Chondrocyte (in vitro differentiated cells): ENCODE measurements at regions not wholly inside any gene's neighbourhood (a gene's known extent, or its start where the extent isn't known, plus 50 kb on each side); places are given as distances from the start of the nearest gene placed in this dataset.

Source experiments
- DNase-seq: peaks from one replicate; pipeline ENCODE4 v3.0.0; 2021; ENCODE audit warnings: mixed read lengths, low spot score
- H3K27ac Mint-ChIP-seq: one replicate; pipeline ENCODE4 v1.8.0; 2021; ENCODE audit warnings: mild to moderate bottlenecking, moderate library complexity, mixed read lengths; ENCODE audit not compliant: unreplicated experiment
- H3K27me3 Mint-ChIP-seq: 2 replicates; pipeline ENCODE4 v1.8.0; 2021; ENCODE audit warnings: low read depth, mixed read lengths
- H3K36me3 Mint-ChIP-seq: 2 replicates; pipeline ENCODE4 v1.8.0; 2021; ENCODE audit warnings: low read depth, mixed read lengths
- H3K4me1 Mint-ChIP-seq: 2 replicates; pipeline ENCODE4 v1.8.0; 2021; ENCODE audit warnings: low read depth, mild to moderate bottlenecking, mixed read lengths
- H3K4me3 Mint-ChIP-seq: one replicate; pipeline ENCODE4 v1.8.0; 2021; ENCODE audit warnings: mild to moderate bottlenecking, moderate library complexity, mixed read lengths; ENCODE audit not compliant: unreplicated experiment
- H3K9me3 Mint-ChIP-seq: 2 replicates; pipeline ENCODE4 v1.8.0; 2021; ENCODE audit warnings: low read depth, mixed read lengths
- CTCF ChIP-seq: fragments of 200-600 bp; sonication (generic); IDR thresholded peaks from 2 replicates; pipeline ENCODE4 v1.5.0; 2021; ENCODE audit warnings: antibody characterized with exemption, mild to moderate bottlenecking, moderate library complexity

- peaks cover 4% of the 10 kb centered on the region for H3K27me3 Mint-ChIP-seq
- TF ChIP-seq CTCF = no peak
- H3K4me3 Mint-ChIP-seq = no peak overlapping the region
- peaks cover 7% of the 10 kb centered on the region for H3K36me3 Mint-ChIP-seq
- DNase-seq = no peak
- H3K4me1 Mint-ChIP-seq = peaks cover 6% of the 10 kb centered on the region
- peaks cover 29% of the 10 kb centered on the region for H3K9me3 Mint-ChIP-seq
- H3K27ac Mint-ChIP-seq = no peak overlapping the region
Observed at GRCh38 chr1:38436749-38437148, 390.2 kb upstream of the POU3F1 start.

GRCh38 chr1:38436006-38436405, 389.4 kb upstream of the POU3F1 start:
- peaks cover 22% of the 10 kb centered on the region for H3K9me3 Mint-ChIP-seq
- H3K27me3 Mint-ChIP-seq = peaks cover 4% of the 10 kb centered on the region
- no peak for DNase-seq
- peaks cover 6% of the 10 kb centered on the region for H3K4me1 Mint-ChIP-seq
- no peak for TF ChIP-seq CTCF
- H3K36me3 Mint-ChIP-seq = peaks cover 4% of the 10 kb centered on the region
- H3K27ac Mint-ChIP-seq = no peak overlapping the region
- H3K4me3 Mint-ChIP-seq = no peak overlapping the region

GRCh38 chr1:38433084-38433722, 386.6 kb upstream of the POU3F1 start:
- H3K9me3 Mint-ChIP-seq = peaks cover 7% of the 10 kb centered on the region
- TF ChIP-seq CTCF = no peak
- H3K4me3 Mint-ChIP-seq = no peak overlapping the region
- H3K27ac Mint-ChIP-seq = no peak overlapping the region
- H3K4me1 Mint-ChIP-seq = peaks cover 6% of the 10 kb centered on the region
- no peak for DNase-seq
- H3K36me3 Mint-ChIP-seq = no peaks in the 10 kb centered on the region
- H3K27me3 Mint-ChIP-seq = peaks cover 4% of the 10 kb centered on the region

- no peaks in the 10 kb centered on the region for H3K9me3 Mint-ChIP-seq
- H3K27me3 Mint-ChIP-seq = peaks cover 4% of the 10 kb centered on the region
- H3K4me1 Mint-ChIP-seq = peaks cover 6% of the 10 kb centered on the region
- no peak overlapping the region for H3K4me3 Mint-ChIP-seq
- no peak for TF ChIP-seq CTCF
- no peak overlapping the region for H3K27ac Mint-ChIP-seq
- no peaks in the 10 kb centered on the region for H3K36me3 Mint-ChIP-seq
- no peak for DNase-seq
Observed at GRCh38 chr1:38431535-38432376, 385.2 kb upstream of the POU3F1 start.

GRCh38 chr1:38430949-38431348, 384.4 kb upstream of the POU3F1 start:
- Mint-ChIP-seq H3K9me3 (no peaks in the 10 kb centered on the region), H3K27me3 (peaks cover 9% of the 10 kb centered on the region), H3K36me3 (no peaks in the 10 kb centered on the region), H3K27ac (no peak overlapping the region), H3K4me1 (peaks cover 6% of the 10 kb centered on the region), H3K4me3 (no peak overlapping the region)
- no peak for TF ChIP-seq CTCF
- no peak for DNase-seq
